ENCODE measurements at regions not wholly inside any gene's neighbourhood (a gene's known extent, or its start where the extent isn't known, plus 50 kb on each side); places are given as distances from the start of the nearest gene placed in this dataset.

- DNase-seq (ENCODE audit: low read depth): no peak
- in situ Hi-C loops (cut with HindIII; ENCODE audit: low sequenced_read_pairs): no loop called here
- H3K4me3 ChIP-seq (ENCODE audit: low read depth, low read length): no peak overlapping the region
- TF ChIP-seq CTCF (IDR thresholded peaks at IDR 0.05; ENCODE audit: low read depth, low read length, missing control alignments): no peak
Observed at GRCh38 chr3:139260041-139260486, 83.8 kb upstream of the MRPS22 start.

GRCh38 chr3:139260793-139261736 is 82.8 kb upstream of the MRPS22 start:
- no peak for DNase-seq (ENCODE audit: low read depth)
- no peak overlapping the region for H3K4me3 ChIP-seq (ENCODE audit: low read depth, low read length)
- TF ChIP-seq CTCF (IDR thresholded peaks at IDR 0.05; ENCODE audit: low read depth, low read length, missing control alignments): no peak
- in situ Hi-C loops (cut with HindIII; ENCODE audit: low sequenced_read_pairs): no loop called here

- in situ Hi-C loops (cut with HindIII; ENCODE audit: low sequenced_read_pairs): no loop called here
- no peak overlapping the region for H3K4me3 ChIP-seq (ENCODE audit: low read depth, low read length)
- no peak for DNase-seq (ENCODE audit: low read depth)
- TF ChIP-seq CTCF (IDR thresholded peaks at IDR 0.05; ENCODE audit: low read depth, low read length, missing control alignments): no peak
Observed at GRCh38 chr3:139261754-139262586, 81.8 kb upstream of the MRPS22 start.

GRCh38 chr3:139263798-139264197 is 80.0 kb upstream of the MRPS22 start:
- H3K4me3 ChIP-seq (ENCODE audit: low read depth, low read length): no peak overlapping the region
- no peak for DNase-seq (ENCODE audit: low read depth)
- TF ChIP-seq CTCF (IDR thresholded peaks at IDR 0.05; ENCODE audit: low read depth, low read length, missing control alignments): no peak
- in situ Hi-C loops (cut with HindIII; ENCODE audit: low sequenced_read_pairs): no loop called here

GRCh38 chr3:139264375-139264774 is 79.4 kb upstream of the MRPS22 start:
- H3K4me3 ChIP-seq (ENCODE audit: low read depth, low read length): no peak overlapping the region
- no peak for TF ChIP-seq CTCF (IDR thresholded peaks at IDR 0.05; ENCODE audit: low read depth, low read length, missing control alignments)
- no peak for DNase-seq (ENCODE audit: low read depth)
- in situ Hi-C loops (cut with HindIII; ENCODE audit: low sequenced_read_pairs): no loop called here

GRCh38 chr3:139265131-139266016 is 78.4 kb upstream of the MRPS22 start:
- no peak for DNase-seq (ENCODE audit: low read depth)
- in situ Hi-C loops (cut with HindIII; ENCODE audit: low sequenced_read_pairs): no loop called here
- H3K4me3 ChIP-seq (ENCODE audit: low read depth, low read length): no peak overlapping the region
- TF ChIP-seq CTCF (IDR thresholded peaks at IDR 0.05; ENCODE audit: low read depth, low read length, missing control alignments): no peak
